Neural cell (in vitro differentiated cells): ENCODE measurements at regions not wholly inside any gene's neighbourhood (a gene's known extent, or its start where the extent isn't known, plus 50 kb on each side); places are given as distances from the start of the nearest gene placed in this dataset.

Source experiments
- H2AFZ ChIP-seq: fragments of 200-600, 300-800 bp; sonication (generic), shearing (Covaris generic); 2 replicates; pipeline ENCODE4 v1.6.0; 2014; ENCODE audit warnings: low read depth, mild to moderate bottlenecking, antibody characterized with exemption, low read length, moderate library complexity
- H3F3A ChIP-seq: fragments of 200-600 bp; shearing (Covaris generic); 2 replicates; pipeline ENCODE4 v1.6.1; 2016; ENCODE audit warnings: mild to moderate bottlenecking, moderate library complexity, mixed read lengths, antibody characterized with exemption, low read length; ENCODE audit not compliant: insufficient read depth, poor library complexity, severe bottlenecking
- H3K27ac ChIP-seq: fragments of 200-600, 300-800 bp; sonication (generic), shearing (Covaris generic); 2 replicates; pipeline ENCODE4 v1.5.1; 2014; ENCODE audit warnings: mild to moderate bottlenecking, low read length, moderate library complexity
- H3K27me3 ChIP-seq: fragments of 300-800, 200-600 bp; sonication (generic), shearing (Covaris generic); 2 replicates; pipeline ENCODE4 v1.6.0; 2014; ENCODE audit warnings: mild to moderate bottlenecking, low read depth, low read length, moderate library complexity; ENCODE audit not compliant: insufficient read depth
- H3K36me3 ChIP-seq: fragments of 300-800, 200-600 bp; sonication (generic), shearing (Covaris generic); 2 replicates; pipeline ENCODE4 v1.5.1; 2014; ENCODE audit warnings: mild to moderate bottlenecking, antibody characterized with exemption, low read length, moderate library complexity; ENCODE audit not compliant: insufficient read depth
- H3K4me2 ChIP-seq: fragments of 300-800, 200-600 bp; sonication (generic), shearing (Covaris generic); 2 replicates; pipeline ENCODE4 v1.6.0; 2014; ENCODE audit warnings: mild to moderate bottlenecking, low read length
- H3K4me3 ChIP-seq: fragments of 300-800, 200-600 bp; sonication (generic), shearing (Covaris generic); 2 replicates; pipeline ENCODE4 v1.5.1; 2014; ENCODE audit warnings: mild to moderate bottlenecking, low read length, moderate library complexity
- H3K79me2 ChIP-seq: fragments of 200-600 bp; shearing (Covaris generic); replicated peaks from 2 replicates; pipeline ENCODE4 v1.6.0; 2014; ENCODE audit warnings: mild to moderate bottlenecking, low read length, moderate library complexity; ENCODE audit not compliant: insufficient read depth
- H3K9ac ChIP-seq: fragments of 300-800, 200-600 bp; sonication (generic), shearing (Covaris generic); 2 replicates; pipeline ENCODE4 v1.6.1; 2016; ENCODE audit warnings: mild to moderate bottlenecking, low read length, mixed read lengths
- H3K9me2 ChIP-seq: fragments of 200-600 bp; shearing (Covaris generic); 2 replicates; pipeline ENCODE4 v1.6.1; 2016; ENCODE audit warnings: mild to moderate bottlenecking, low read length, mixed read lengths; ENCODE audit not compliant: insufficient read depth
- H3K9me3 ChIP-seq: fragments of 200-600, 300-800 bp; sonication (generic), shearing (Covaris generic); 2 replicates; pipeline ENCODE4 v1.6.1; 2016; ENCODE audit warnings: mild to moderate bottlenecking, mixed run types, low read length, moderate library complexity, mixed read lengths
- H4K20me1 ChIP-seq: fragments of 200-600 bp; shearing (Covaris generic); 2 replicates; pipeline ENCODE4 v1.6.1; 2016; ENCODE audit warnings: mild to moderate bottlenecking, mixed run types; ENCODE audit not compliant: insufficient read depth
- EP300 ChIP-seq: fragments of 450-650 bp; conservative IDR thresholded peaks from 2 replicates; pipeline ENCODE4 v1.6.1; 2014; ENCODE audit warnings: antibody characterized with exemption, mild to moderate bottlenecking, moderate library complexity; ENCODE audit not compliant: poor library complexity, severe bottlenecking
- EZH2 ChIP-seq: fragments of 200-600, 300-800 bp; shearing (Covaris generic), sonication (generic); IDR thresholded peaks from 2 replicates; pipeline ENCODE4 v1.6.1; 2014; ENCODE audit warnings: antibody characterized with exemption, low read length, borderline replicate concordance, mild to moderate bottlenecking; ENCODE audit not compliant: insufficient read depth, poor library complexity, severe bottlenecking
- MXI1 ChIP-seq: fragments of 450-650 bp; conservative IDR thresholded peaks from 2 replicates; pipeline ENCODE4 v1.6.1; 2014; ENCODE audit warnings: antibody characterized with exemption, mild to moderate bottlenecking; ENCODE audit not compliant: poor library complexity, severe bottlenecking
- POLR2AphosphoS5 ChIP-seq: IDR thresholded peaks from 2 replicates; pipeline ENCODE4 v1.6.1; 2012
- RAD21 ChIP-seq: fragments of 450-650 bp; conservative IDR thresholded peaks from 2 replicates; pipeline ENCODE4 v1.6.1; 2014; ENCODE audit warnings: antibody characterized with exemption, mild to moderate bottlenecking, moderate library complexity
- SMC3 ChIP-seq: fragments of 450-650 bp; conservative IDR thresholded peaks from 2 replicates; pipeline ENCODE4 v1.6.1; 2014; ENCODE audit warnings: antibody characterized with exemption, mild to moderate bottlenecking, moderate library complexity; ENCODE audit not compliant: poor library complexity
- TAF1 ChIP-seq: IDR thresholded peaks from 2 replicates; pipeline ENCODE4 v1.6.1; 2012; ENCODE audit warnings: low read depth
- TF ChIP-seq, protein P1 (sequence below): fragments of 450-650 bp; IDR thresholded peaks from 2 replicates; pipeline ENCODE4 v1.5.1; 2014; ENCODE audit warnings: antibody characterized with exemption, mild to moderate bottlenecking, moderate library complexity; ENCODE audit not compliant: poor library complexity, severe bottlenecking
- TF ChIP-seq, protein P2 (sequence below): IDR thresholded peaks from 2 replicates; pipeline ENCODE4 v1.6.1; 2012; ENCODE audit warnings: borderline replicate concordance

DNA sequence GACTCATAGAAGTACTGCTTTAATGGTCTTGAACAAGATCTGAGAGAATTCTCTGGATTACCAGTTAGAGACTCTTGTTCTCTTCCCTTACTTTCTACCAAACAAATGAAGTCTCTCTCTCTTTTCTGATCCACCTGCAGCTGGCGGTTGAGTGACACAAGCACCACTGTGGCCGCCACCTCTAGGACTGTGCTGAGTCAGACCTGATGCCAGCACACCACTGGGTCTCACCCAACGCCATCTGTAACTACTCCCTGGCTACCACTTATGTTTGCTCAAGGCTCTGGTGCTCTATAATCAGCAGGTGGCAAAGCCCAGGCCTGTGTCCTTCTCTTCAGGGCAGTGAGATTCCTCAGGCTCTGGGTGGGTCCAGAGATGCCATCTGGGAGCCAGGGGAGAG, 1173.5 kb downstream of the RPA4 start:
- Histone ChIP-seq H3F3A (no peaks in the 10 kb centered on the region), H3K79me2 (no peaks in the 10 kb centered on the region), H3K4me3 (no peak overlapping the region), H4K20me1 (no peaks in the 10 kb centered on the region), H3K27me3 (no peaks in the 10 kb centered on the region), H3K36me3 (no peaks in the 10 kb centered on the region), H3K9ac (no peak overlapping the region), H2AFZ (no peak overlapping the region), H3K27ac (no peak overlapping the region), H3K9me3 (no peaks in the 10 kb centered on the region), H3K9me2 (no peaks in the 10 kb centered on the region), H3K4me2 (no peak overlapping the region)
- TF ChIP-seq SMC3: no peak
- TF ChIP-seq POLR2AphosphoS5: no peak
- TF ChIP-seq MXI1: no peak
- TF ChIP-seq TAF1: no peak
- TF ChIP-seq EZH2: no peak
- no peak for TF ChIP-seq EP300
- TF ChIP-seq, protein P1, sequence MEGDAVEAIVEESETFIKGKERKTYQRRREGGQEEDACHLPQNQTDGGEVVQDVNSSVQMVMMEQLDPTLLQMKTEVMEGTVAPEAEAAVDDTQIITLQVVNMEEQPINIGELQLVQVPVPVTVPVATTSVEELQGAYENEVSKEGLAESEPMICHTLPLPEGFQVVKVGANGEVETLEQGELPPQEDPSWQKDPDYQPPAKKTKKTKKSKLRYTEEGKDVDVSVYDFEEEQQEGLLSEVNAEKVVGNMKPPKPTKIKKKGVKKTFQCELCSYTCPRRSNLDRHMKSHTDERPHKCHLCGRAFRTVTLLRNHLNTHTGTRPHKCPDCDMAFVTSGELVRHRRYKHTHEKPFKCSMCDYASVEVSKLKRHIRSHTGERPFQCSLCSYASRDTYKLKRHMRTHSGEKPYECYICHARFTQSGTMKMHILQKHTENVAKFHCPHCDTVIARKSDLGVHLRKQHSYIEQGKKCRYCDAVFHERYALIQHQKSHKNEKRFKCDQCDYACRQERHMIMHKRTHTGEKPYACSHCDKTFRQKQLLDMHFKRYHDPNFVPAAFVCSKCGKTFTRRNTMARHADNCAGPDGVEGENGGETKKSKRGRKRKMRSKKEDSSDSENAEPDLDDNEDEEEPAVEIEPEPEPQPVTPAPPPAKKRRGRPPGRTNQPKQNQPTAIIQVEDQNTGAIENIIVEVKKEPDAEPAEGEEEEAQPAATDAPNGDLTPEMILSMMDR: no peak
- TF ChIP-seq RAD21: no peak
- TF ChIP-seq, protein P2, sequence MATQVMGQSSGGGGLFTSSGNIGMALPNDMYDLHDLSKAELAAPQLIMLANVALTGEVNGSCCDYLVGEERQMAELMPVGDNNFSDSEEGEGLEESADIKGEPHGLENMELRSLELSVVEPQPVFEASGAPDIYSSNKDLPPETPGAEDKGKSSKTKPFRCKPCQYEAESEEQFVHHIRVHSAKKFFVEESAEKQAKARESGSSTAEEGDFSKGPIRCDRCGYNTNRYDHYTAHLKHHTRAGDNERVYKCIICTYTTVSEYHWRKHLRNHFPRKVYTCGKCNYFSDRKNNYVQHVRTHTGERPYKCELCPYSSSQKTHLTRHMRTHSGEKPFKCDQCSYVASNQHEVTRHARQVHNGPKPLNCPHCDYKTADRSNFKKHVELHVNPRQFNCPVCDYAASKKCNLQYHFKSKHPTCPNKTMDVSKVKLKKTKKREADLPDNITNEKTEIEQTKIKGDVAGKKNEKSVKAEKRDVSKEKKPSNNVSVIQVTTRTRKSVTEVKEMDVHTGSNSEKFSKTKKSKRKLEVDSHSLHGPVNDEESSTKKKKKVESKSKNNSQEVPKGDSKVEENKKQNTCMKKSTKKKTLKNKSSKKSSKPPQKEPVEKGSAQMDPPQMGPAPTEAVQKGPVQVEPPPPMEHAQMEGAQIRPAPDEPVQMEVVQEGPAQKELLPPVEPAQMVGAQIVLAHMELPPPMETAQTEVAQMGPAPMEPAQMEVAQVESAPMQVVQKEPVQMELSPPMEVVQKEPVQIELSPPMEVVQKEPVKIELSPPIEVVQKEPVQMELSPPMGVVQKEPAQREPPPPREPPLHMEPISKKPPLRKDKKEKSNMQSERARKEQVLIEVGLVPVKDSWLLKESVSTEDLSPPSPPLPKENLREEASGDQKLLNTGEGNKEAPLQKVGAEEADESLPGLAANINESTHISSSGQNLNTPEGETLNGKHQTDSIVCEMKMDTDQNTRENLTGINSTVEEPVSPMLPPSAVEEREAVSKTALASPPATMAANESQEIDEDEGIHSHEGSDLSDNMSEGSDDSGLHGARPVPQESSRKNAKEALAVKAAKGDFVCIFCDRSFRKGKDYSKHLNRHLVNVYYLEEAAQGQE: no peak

DNA sequence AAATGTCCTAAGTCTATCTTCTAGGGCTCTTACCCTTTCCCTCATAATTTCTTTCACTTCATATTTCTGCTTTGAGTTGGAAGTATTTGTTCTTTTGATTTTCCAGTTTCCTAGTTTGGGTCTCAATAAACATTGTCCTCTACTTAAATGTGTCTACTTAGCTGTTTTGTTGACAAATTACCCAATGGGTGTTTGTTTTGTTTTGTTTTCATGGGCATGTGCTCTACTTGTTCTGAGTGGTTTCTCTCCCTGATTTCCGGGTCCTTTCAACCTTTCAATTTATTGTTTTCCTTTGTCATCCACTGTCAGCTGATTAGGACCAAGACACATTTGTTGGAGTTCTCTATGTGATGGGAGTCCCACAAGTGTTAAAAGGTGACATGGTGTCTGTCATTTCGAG, 1181.4 kb downstream of the RPA4 start:
- no peaks in the 10 kb centered on the region for H3K36me3 ChIP-seq
- H3K4me2 ChIP-seq: no peak overlapping the region
- H3K9me3 ChIP-seq: no peaks in the 10 kb centered on the region
- H3K79me2 ChIP-seq: no peaks in the 10 kb centered on the region
- TF ChIP-seq SMC3 (no peak), POLR2AphosphoS5 (no peak), TAF1 (no peak), MXI1 (no peak), EP300 (no peak), EZH2 (no peak), RAD21 (no peak)
- TF ChIP-seq, protein P1: no peak
- TF ChIP-seq, protein P2: no peak
- H3F3A ChIP-seq: no peaks in the 10 kb centered on the region
- no peak overlapping the region for H2AFZ ChIP-seq
- no peaks in the 10 kb centered on the region for H3K9me2 ChIP-seq
- no peak overlapping the region for H3K4me3 ChIP-seq
- H3K27me3 ChIP-seq: no peaks in the 10 kb centered on the region
- no peaks in the 10 kb centered on the region for H4K20me1 ChIP-seq
- H3K27ac ChIP-seq: no peak overlapping the region
- no peak overlapping the region for H3K9ac ChIP-seq
